ENCODE measurements at regions not wholly inside any gene's neighbourhood (a gene's known extent, or its start where the extent isn't known, plus 50 kb on each side); places are given as distances from the start of the nearest gene placed in this dataset.
"Not testable (repeated sequence)": the region's sequence is repeated elsewhere in the genome, so short reads cannot be mapped to it uniquely, and the experiment has no call there.

GRCh38 chr7:4438723-4439245, 243.3 kb upstream of the FOXK1 start:
- no peak for DNase-seq

GRCh38 chr7:4439444-4439843, 242.7 kb upstream of the FOXK1 start:
- no peak for DNase-seq

GRCh38 chr7:4444106-4444505, 238.0 kb upstream of the FOXK1 start:
- DNase-seq, result no peak

- DNase-seq, result no peak
Observed at GRCh38 chr7:4445777-4446176, 236.3 kb upstream of the FOXK1 start.

GRCh38 chr7:4449263-4449662, 232.8 kb upstream of the FOXK1 start:
- no peak for DNase-seq

GRCh38 chr7:4450483-4450882, 231.6 kb upstream of the FOXK1 start:
- no peak for DNase-seq

- no peak for DNase-seq
Observed at GRCh38 chr7:4460597-4460996, 221.5 kb upstream of the FOXK1 start.

GRCh38 chr7:4461531-4461930, 220.6 kb upstream of the FOXK1 start:
- DNase-seq, result no peak

GRCh38 chr7:4468320-4469102, 213.6 kb upstream of the FOXK1 start:
- DNase-seq, result no peak

- DNase-seq, result peak; percentile 29
Observed at GRCh38 chr7:4470246-4470645, 211.8 kb upstream of the FOXK1 start.

GRCh38 chr7:4472728-4473127, 209.4 kb upstream of the FOXK1 start:
- DNase-seq, result peak; percentile 79

GRCh38 chr7:4479367-4480039, 202.6 kb upstream of the FOXK1 start:
- peak; percentile 57 for DNase-seq

- DNase-seq, result not testable (repeated sequence)
Observed at GRCh38 chr7:4480131-4480530, 202.0 kb upstream of the FOXK1 start.

GRCh38 chr7:4483851-4484250, 198.2 kb upstream of the FOXK1 start:
- DNase-seq, result no peak

- DNase-seq, result no peak
Observed at GRCh38 chr7:4484545-4484944, 197.6 kb upstream of the FOXK1 start.

GRCh38 chr7:4486907-4487306, 195.2 kb upstream of the FOXK1 start:
- peak; percentile 2 for DNase-seq

GRCh38 chr7:4496911-4497310, 185.2 kb upstream of the FOXK1 start:
- DNase-seq, result not testable (repeated sequence)

- no peak for DNase-seq
Observed at GRCh38 chr7:4500812-4501211, 181.3 kb upstream of the FOXK1 start.

- DNase-seq, result not testable (repeated sequence)
Observed at GRCh38 chr7:4507886-4508285, 174.2 kb upstream of the FOXK1 start.

GRCh38 chr7:4513450-4513849, 168.6 kb upstream of the FOXK1 start:
- no peak for DNase-seq

- peak; percentile 1 for DNase-seq
Observed at GRCh38 chr7:4519819-4520520, 162.1 kb upstream of the FOXK1 start.

- DNase-seq, result no peak
Observed at GRCh38 chr7:4523219-4523618, 158.9 kb upstream of the FOXK1 start.

- no peak for DNase-seq
Observed at GRCh38 chr7:4523873-4524272, 158.2 kb upstream of the FOXK1 start.

GRCh38 chr7:4525884-4526283, 156.2 kb upstream of the FOXK1 start:
- no peak for DNase-seq
